Thymus (tissue), 11 donors: ENCODE measurements at regions not wholly inside any gene's neighbourhood (a gene's known extent, or its start where the extent isn't known, plus 50 kb on each side); places are given as distances from the start of the nearest gene placed in this dataset.

Experiments
- DNase-seq, 9 donors: peaks; one replicate each; pipeline ENCODE4 v3.0.0-alpha.2; 2013; ENCODE audit warnings: low spot score in 9 of 9, low read depth in 6 of 9, missing footprints in 1 of 9
- H3K27ac ChIP-seq, 2 donors: one replicate each; pipeline ENCODE4 v1.5.1; 2013; ENCODE audit warnings: control low read depth in 1 of 2, low read depth in 1 of 2, low read length in 1 of 2, mild to moderate bottlenecking in 1 of 2, moderate library complexity in 1 of 2
- H3K27me3 ChIP-seq, 2 donors: one replicate each; pipeline ENCODE4 v1.5.1; 2013; ENCODE audit warnings: low read length in 1 of 2; ENCODE audit not compliant: control insufficient read depth in 2 of 2, insufficient read depth in 1 of 2
- H3K36me3 ChIP-seq, 2 donors: one replicate each; pipeline ENCODE4 v1.5.1; 2013; ENCODE audit warnings: low read length in 1 of 2, mild to moderate bottlenecking in 1 of 2, moderate library complexity in 1 of 2; ENCODE audit not compliant: control insufficient read depth in 2 of 2, insufficient read depth in 2 of 2
- H3K4me1 ChIP-seq, 2 donors: one replicate each; pipeline ENCODE4 v1.5.1; 2013; ENCODE audit warnings: low read length in 2 of 2; ENCODE audit not compliant: control insufficient read depth in 2 of 2, insufficient read depth in 2 of 2
- H3K4me3 ChIP-seq, 2 donors: one replicate each; pipeline ENCODE4 v1.5.1; 2013; ENCODE audit warnings: low read length in 2 of 2, control low read depth in 1 of 2, mild to moderate bottlenecking in 1 of 2
- H3K9me3 ChIP-seq, 2 donors: one replicate each; pipeline ENCODE4 v1.5.1; 2013; ENCODE audit warnings: low read length in 1 of 2, mild to moderate bottlenecking in 1 of 2; ENCODE audit not compliant: control insufficient read depth in 2 of 2, insufficient read depth in 1 of 2
- WGBS: extraction: QIAGEN DNeasy Blood & Tissue Kit; methylation state at CpG from one replicate; pipeline ENCODE4 v1.1.7; 2013; 5-methylcytosine and 5-hydroxymethylcytosine counted together
- donor health status: healthy.

DNA sequence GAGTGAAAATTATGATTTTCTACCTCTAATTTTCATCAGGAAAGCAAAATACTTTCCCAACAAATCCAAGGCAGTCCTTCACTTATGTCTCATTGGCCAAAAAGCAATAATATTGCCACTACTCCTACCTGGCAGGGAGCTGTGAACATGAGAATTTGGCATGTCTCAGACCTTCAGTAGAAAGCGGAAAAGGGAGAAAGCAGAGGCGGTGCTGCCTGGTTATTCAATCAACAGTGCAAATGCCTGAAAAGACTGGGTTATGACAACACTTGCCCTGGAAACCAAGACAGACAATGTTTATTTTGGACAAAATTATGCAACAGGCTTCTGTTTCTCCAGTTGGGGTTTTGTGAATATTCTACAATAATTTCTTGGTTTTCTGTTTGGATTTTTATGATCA, 194.4 kb downstream of the TAF11L14 start:
- H3K4me1 ChIP-seq = no peaks in the 10 kb centered on the region
- H3K4me3 ChIP-seq = no peak overlapping the region
- no peaks in the 10 kb centered on the region for H3K9me3 ChIP-seq
- H3K27ac ChIP-seq = no peak overlapping the region
- H3K27me3 ChIP-seq = no peaks in the 10 kb centered on the region
- DNase-seq = no peak
- H3K36me3 ChIP-seq = no peaks in the 10 kb centered on the region
- 91% methylated on average over 2 of the region's 2 CpGs for WGBS

DNA sequence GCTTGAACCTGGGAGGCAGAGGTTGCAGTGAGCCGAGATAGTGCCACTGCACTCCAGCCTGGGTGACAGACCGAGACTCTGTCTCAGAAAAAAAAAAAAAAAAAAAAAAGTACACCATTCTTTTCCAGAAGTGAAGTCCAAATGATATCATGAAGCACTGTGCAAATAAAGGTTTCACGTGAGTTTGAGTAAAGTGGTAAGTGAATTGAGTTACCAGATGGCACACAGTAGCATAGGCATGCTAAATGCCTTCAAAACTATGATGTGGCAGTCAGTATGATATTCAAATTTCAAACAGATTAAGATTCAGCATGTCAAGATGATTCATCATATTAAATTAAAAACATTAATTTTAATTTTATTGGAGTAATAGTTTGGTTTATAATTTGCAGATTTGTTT, 195.2 kb downstream of the TAF11L14 start:
- H3K27ac ChIP-seq = no peak overlapping the region

DNA sequence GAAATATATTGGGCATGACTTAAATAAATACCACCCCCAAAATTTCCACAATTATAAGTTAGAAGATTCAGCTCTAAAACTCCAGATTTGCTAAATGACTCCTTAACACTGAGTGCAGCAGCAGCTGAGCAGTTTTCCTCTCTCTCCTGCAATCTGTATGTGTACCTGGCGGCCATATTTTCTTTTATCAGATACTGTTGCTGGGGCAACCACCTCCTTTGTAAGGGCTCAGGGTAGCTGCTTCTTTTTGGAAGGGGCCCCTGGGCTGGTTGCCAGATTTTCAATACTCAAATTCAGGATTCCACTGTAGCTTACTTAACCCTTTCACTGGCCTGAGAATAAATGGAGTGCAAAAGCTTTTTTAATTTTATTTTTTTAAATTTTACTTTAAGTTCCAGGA, 197.0 kb downstream of the TAF11L14 start:
- no peaks in the 10 kb centered on the region for H3K4me1 ChIP-seq
- 88% methylated on average over 1 of the region's 1 CpG for WGBS
- no peak for DNase-seq

More for the DNA sequence above, 195.2 kb downstream of the TAF11L14 start:
- H3K4me1 ChIP-seq = no peaks in the 10 kb centered on the region
- H3K4me3 ChIP-seq = no peak overlapping the region
- 97% methylated on average over 3 of the region's 3 CpGs for WGBS
- no peaks in the 10 kb centered on the region for H3K9me3 ChIP-seq
- H3K36me3 ChIP-seq = no peaks in the 10 kb centered on the region
- H3K27me3 ChIP-seq = no peaks in the 10 kb centered on the region
- DNase-seq = no peak

DNA sequence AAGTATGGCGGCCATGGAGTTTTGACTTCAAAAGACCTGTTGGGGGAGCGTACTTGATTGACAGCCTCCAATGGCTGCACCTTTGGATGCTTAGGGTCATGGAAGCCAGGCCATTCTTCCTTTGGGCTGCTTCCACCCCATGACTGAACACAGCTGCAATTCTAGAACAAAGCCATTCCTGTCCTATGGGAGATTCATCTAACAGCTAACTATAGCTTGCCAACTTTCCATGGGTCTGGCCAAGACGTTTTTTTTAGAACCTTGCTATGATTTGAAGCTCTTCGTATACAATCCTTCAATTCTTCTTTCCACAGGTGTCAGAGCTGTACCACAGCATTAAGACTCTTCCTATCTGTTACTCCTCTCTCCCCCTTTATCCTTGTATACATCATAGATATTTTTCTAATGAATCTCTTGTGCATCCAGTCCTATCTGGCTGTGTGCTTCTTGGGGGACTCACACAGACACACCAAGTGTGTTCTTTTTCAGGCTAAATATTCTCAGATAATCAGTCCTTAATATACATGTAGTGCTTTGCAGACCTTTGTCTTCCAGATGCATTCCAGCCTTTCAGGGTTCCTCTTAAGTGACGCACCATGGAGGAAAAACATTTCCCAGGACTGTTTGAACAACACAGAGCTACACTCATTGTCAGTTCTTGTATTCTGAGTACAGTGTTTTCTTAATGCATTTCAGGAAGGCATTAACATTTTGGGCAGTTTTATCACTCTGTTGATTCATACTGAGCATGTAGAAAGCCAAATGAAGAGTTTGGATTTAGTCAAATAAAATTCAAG, 198.9 kb downstream of the TAF11L14 start:
- Histone ChIP-seq H3K4me1 (no peaks in the 10 kb centered on the region), H3K4me3 (no peak overlapping the region), H3K9me3 (no peaks in the 10 kb centered on the region), H3K36me3 (no peaks in the 10 kb centered on the region), H3K27ac (no peak overlapping the region), H3K27me3 (no peaks in the 10 kb centered on the region)
- WGBS = 91% methylated on average over 5 of the region's 5 CpGs
- DNase-seq = no peak

More for the DNA sequence above, 197.0 kb downstream of the TAF11L14 start:
- no peak overlapping the region for H3K4me3 ChIP-seq
- H3K27me3 ChIP-seq = no peaks in the 10 kb centered on the region
- no peaks in the 10 kb centered on the region for H3K9me3 ChIP-seq
- H3K36me3 ChIP-seq = no peaks in the 10 kb centered on the region
- H3K27ac ChIP-seq = no peak overlapping the region

DNA sequence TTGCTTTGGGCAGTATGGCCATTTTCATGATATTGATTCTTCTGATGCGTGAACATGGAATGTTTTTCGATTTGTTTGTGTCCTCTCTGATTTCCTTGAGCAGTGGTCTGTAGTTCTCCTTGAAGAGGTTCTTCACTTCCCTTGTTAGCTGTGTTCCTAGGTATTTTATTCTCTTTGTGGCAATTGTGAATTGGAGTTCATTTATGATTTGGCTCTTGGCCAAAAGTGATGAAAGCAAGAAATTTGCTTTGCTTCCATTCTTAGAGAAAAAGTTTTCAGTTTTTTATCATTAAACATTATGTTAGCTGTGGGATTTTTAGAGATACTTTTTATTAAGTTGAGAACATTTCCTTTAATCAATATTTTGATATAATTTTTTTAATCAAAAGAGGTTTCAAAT, 203.5 kb downstream of the TAF11L14 start:
- no peak overlapping the region for H3K27ac ChIP-seq
- no peaks in the 10 kb centered on the region for H3K9me3 ChIP-seq
- no peaks in the 10 kb centered on the region for H3K4me1 ChIP-seq
- no peak for DNase-seq
- no peak overlapping the region for H3K4me3 ChIP-seq
- 94% methylated on average over 2 of the region's 2 CpGs for WGBS
- H3K27me3 ChIP-seq = no peaks in the 10 kb centered on the region
- H3K36me3 ChIP-seq = no peaks in the 10 kb centered on the region

DNA sequence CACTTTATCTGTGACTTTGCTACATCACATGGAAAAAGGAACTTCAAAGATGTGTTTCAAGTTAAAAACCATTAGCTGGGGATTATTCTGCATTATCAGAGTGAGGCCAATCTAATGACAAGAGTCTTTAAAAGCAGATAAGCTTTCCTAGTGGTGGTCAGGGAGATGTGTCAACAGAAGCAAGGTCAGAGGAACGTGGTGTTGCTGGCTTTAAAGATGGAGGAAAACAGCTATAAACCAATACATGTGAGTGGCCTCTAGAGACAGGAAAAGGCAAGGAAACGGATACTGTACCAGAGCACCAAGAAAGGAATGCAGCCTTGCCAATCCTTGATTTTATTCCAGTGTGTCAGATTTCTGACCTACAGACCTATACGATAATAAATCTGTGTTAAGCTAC, 204.2 kb downstream of the TAF11L14 start:
- WGBS = 85% methylated on average over 3 of the region's 3 CpGs
- Histone ChIP-seq H3K36me3 (no peaks in the 10 kb centered on the region), H3K4me1 (no peaks in the 10 kb centered on the region), H3K27ac (no peak overlapping the region), H3K27me3 (no peaks in the 10 kb centered on the region), H3K4me3 (no peak overlapping the region), H3K9me3 (no peaks in the 10 kb centered on the region)
- no peak for DNase-seq

DNA sequence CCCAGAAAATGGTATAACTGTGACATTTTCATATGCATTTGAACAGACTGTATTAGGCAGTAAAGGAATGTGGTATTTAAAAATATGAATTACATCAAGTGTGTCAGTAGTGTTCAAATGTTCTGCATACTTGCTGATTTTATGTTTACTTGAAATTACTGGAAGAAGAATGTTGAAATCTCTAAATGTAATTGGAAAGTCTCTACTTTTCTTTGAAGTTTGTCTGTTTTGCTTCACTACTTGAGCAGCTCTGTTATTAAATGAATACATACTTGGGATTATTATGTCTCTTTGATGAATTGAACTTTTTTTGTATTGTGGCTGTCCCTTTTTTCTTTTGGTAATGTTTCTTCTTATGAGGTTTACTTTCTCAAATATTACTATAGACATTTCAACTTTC, 205.6 kb downstream of the TAF11L14 start:
- no peaks in the 10 kb centered on the region for H3K4me1 ChIP-seq
- no peak for DNase-seq
- no peaks in the 10 kb centered on the region for H3K9me3 ChIP-seq
- H3K4me3 ChIP-seq = no peak overlapping the region
- no peaks in the 10 kb centered on the region for H3K36me3 ChIP-seq
- H3K27me3 ChIP-seq = no peaks in the 10 kb centered on the region
- no peak overlapping the region for H3K27ac ChIP-seq

DNA sequence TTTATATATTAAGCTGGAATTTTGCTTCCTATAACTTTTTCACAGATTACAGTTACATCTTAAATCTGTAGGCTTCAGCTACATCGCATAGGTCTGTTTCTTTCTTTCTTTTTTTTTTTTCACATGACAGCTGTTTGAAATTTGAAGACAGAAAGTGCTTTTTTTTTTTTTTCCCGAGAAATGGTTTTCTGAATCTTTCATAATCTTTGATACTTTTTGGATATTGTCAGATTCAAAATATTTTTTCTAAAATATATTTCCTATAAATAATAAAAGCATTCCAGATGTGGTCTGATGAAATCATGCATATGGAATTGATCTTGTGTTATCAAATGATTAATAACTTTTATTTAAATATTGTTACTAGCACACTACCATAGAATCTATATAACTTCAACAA, 212.2 kb downstream of the TAF11L14 start:
- H3K36me3 ChIP-seq = no peaks in the 10 kb centered on the region

DNA sequence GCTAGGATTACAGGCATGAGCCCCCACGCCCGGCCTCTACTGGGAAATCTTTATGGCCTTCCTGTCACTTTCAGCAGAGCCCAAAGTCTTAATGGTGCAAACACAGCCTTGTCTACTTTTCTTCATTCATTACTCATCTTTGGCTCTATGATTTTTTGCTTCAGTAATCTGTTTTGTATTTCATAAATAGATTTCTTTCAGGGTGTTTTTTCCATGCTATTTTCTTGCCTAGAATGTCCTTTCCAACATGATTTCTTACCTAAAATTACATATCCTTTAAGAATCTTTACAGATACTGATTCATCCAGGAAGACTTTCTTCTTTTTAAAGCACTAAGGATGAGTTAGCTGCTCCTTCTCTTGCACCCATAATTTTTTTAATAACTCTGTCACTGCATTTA, 213.0 kb downstream of the TAF11L14 start:
- no peak for DNase-seq
- 97% methylated on average over 2 of the region's 2 CpGs for WGBS
- H3K4me1 ChIP-seq = no peaks in the 10 kb centered on the region

More for the DNA sequence above, 212.2 kb downstream of the TAF11L14 start:
- H3K27ac ChIP-seq = no peak overlapping the region
- 90% methylated on average over 2 of the region's 2 CpGs for WGBS
- DNase-seq = no peak
- H3K27me3 ChIP-seq = no peaks in the 10 kb centered on the region
- H3K9me3 ChIP-seq = no peaks in the 10 kb centered on the region
- no peaks in the 10 kb centered on the region for H3K4me1 ChIP-seq
- no peak overlapping the region for H3K4me3 ChIP-seq

More for the DNA sequence above, 213.0 kb downstream of the TAF11L14 start:
- Histone ChIP-seq H3K4me3 (no peak overlapping the region), H3K27ac (no peak overlapping the region), H3K27me3 (no peaks in the 10 kb centered on the region), H3K36me3 (no peaks in the 10 kb centered on the region), H3K9me3 (no peaks in the 10 kb centered on the region)
